ENCODE measurements at regions not wholly inside any gene's neighbourhood (a gene's known extent, or its start where the extent isn't known, plus 50 kb on each side); places are given as distances from the start of the nearest gene placed in this dataset.

DNA sequence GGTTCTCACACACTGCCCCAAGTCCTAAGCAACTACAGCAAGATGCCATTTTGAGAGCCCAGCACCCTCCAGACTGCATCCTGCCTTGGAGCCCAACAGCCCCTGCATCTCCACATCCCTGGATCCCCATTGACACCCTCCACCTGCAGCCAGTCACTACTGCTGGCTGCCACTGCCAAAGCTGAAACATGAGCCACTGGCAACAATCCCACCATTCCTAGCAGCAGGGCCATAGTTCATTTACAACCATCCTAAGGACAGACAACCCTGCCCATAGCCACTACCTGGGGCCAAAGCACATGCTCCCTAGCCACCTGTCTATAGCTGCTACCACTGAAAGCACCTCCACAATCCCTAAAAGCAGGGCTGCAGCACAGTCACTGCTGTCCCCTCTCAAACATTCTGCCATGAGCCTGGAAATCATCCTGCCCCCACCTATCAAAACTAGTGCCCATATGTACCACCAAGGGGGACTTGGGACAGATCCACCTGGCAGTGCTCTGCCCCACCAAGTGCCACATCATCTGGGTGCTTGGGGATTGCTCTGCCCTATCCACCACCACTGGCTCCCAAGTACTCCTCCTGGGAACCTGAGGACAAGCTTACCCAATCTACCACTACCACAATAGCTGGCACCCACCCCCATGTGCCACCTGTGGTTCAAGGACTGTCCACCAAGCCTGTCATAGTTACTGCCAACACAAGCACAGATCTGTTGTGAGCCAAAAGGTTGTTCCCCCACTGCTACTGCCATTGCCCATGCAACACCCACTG lies 138.8 kb upstream of the SOX6 start:
- TF ChIP-seq ZNF274 (IDR thresholded peaks at IDR 0.05; ENCODE audit: low read depth, low read length) (no peak), YY1 (IDR thresholded peaks at IDR 0.05; ENCODE audit: insufficient read depth, insufficient read length) (no peak)
